ENCODE measurements at regions not wholly inside any gene's neighbourhood (a gene's known extent, or its start where the extent isn't known, plus 50 kb on each side); places are given as distances from the start of the nearest gene placed in this dataset.

GRCh38 chr4:122555216-122555615, 65.7 kb downstream of the IL21 start:
- no peaks in the 10 kb centered on the region for H3K27me3 ChIP-seq (ENCODE audit: insufficient read depth, low read length)
- H2AFZ ChIP-seq (ENCODE audit: insufficient read depth, low read length, poor library complexity) = no peak overlapping the region
- no peaks in the 10 kb centered on the region for H3K79me2 ChIP-seq (ENCODE audit: control insufficient read depth, insufficient read depth, low read length, poor library complexity)
- H3K27ac ChIP-seq (ENCODE audit: low read depth, low read length) = no peak overlapping the region
- no peak overlapping the region for H3K9ac ChIP-seq (ENCODE audit: low read length)
- no peak overlapping the region for H4K91ac ChIP-seq (ENCODE audit: low read depth, low read length)
- no peak overlapping the region for H2BK120ac ChIP-seq (ENCODE audit: insufficient read depth, low read length, poor library complexity)
- no peak overlapping the region for H3K14ac ChIP-seq (ENCODE audit: low read length)
- no peak overlapping the region for H4K8ac ChIP-seq (ENCODE audit: low read depth, low read length)
- no peaks in the 10 kb centered on the region for H3K79me1 ChIP-seq (ENCODE audit: low read length)
- no peak overlapping the region for H3K4me3 ChIP-seq (ENCODE audit: low read depth, low read length)
- H3K9me3 ChIP-seq (ENCODE audit: insufficient read depth, low read depth, low read length) = no peaks in the 10 kb centered on the region
- H2AK5ac ChIP-seq (ENCODE audit: low read length) = no peak overlapping the region
- no peaks in the 10 kb centered on the region for H3K4me1 ChIP-seq (ENCODE audit: control insufficient read depth in 1 of 2, insufficient read depth in 2 of 2, low read length in 2 of 2)
- no peaks in the 10 kb centered on the region for H3K36me3 ChIP-seq (ENCODE audit: control insufficient read depth in 1 of 2, insufficient read depth in 2 of 2, low read length in 2 of 2)
- H4K12ac ChIP-seq (ENCODE audit: low read depth, low read length) = no peak overlapping the region
- H3K4me2 ChIP-seq (ENCODE audit: low read length) = no peak overlapping the region
- WGBS (ENCODE audit: extremely low coverage, insufficient coverage, insufficient read length) = no CpG with 5 or more reads among the region's 2 CpGs
- H2BK12ac ChIP-seq (ENCODE audit: low read length) = no peak overlapping the region
- no peak overlapping the region for H3K4ac ChIP-seq (ENCODE audit: low read depth, low read length)
- no peak for DNase-seq
- H3K18ac ChIP-seq (ENCODE audit: low read length) = no peak overlapping the region
- no peak overlapping the region for H3K23ac ChIP-seq (ENCODE audit: low read length)
- no peak overlapping the region for H2BK5ac ChIP-seq (ENCODE audit: low read depth, low read length, poor library complexity)

GRCh38 chr4:122553432-122553831, 67.4 kb downstream of the IL21 start:
- Histone ChIP-seq H3K27me3 (ENCODE audit: insufficient read depth, low read length) (no peaks in the 10 kb centered on the region), H3K4me1 (ENCODE audit: control insufficient read depth in 1 of 2, insufficient read depth in 2 of 2, low read length in 2 of 2) (no peaks in the 10 kb centered on the region), H3K4me2 (ENCODE audit: low read length) (no peak overlapping the region), H2BK12ac (ENCODE audit: low read length) (no peak overlapping the region), H3K4ac (ENCODE audit: low read depth, low read length) (no peak overlapping the region), H3K9me3 (ENCODE audit: insufficient read depth, low read depth, low read length) (no peaks in the 10 kb centered on the region), H2BK5ac (ENCODE audit: low read depth, low read length, poor library complexity) (no peak overlapping the region), H2AK5ac (ENCODE audit: low read length) (no peak overlapping the region), H3K79me1 (ENCODE audit: low read length) (no peaks in the 10 kb centered on the region), H3K14ac (ENCODE audit: low read length) (no peak overlapping the region), H3K9ac (ENCODE audit: low read length) (no peak overlapping the region), H4K91ac (ENCODE audit: low read depth, low read length) (no peak overlapping the region), H3K27ac (ENCODE audit: low read depth, low read length) (no peak overlapping the region), H4K12ac (ENCODE audit: low read depth, low read length) (no peak overlapping the region), H2BK120ac (ENCODE audit: insufficient read depth, low read length, poor library complexity) (no peak overlapping the region), H3K36me3 (ENCODE audit: control insufficient read depth in 1 of 2, insufficient read depth in 2 of 2, low read length in 2 of 2) (no peaks in the 10 kb centered on the region), H3K23ac (ENCODE audit: low read length) (no peak overlapping the region), H3K4me3 (ENCODE audit: low read depth, low read length) (no peak overlapping the region), H4K8ac (ENCODE audit: low read depth, low read length) (no peak overlapping the region), H2AFZ (ENCODE audit: insufficient read depth, low read length, poor library complexity) (no peak overlapping the region), H3K18ac (ENCODE audit: low read length) (no peak overlapping the region), H3K79me2 (ENCODE audit: control insufficient read depth, insufficient read depth, low read length, poor library complexity) (no peaks in the 10 kb centered on the region)
- WGBS (ENCODE audit: extremely low coverage, insufficient coverage, insufficient read length) = no CpG with 5 or more reads among the region's 1 CpG
- DNase-seq = no peak

GRCh38 chr4:122552898-122553297, 68.0 kb downstream of the IL21 start:
- Histone ChIP-seq H3K36me3 (ENCODE audit: control insufficient read depth in 1 of 2, insufficient read depth in 2 of 2, low read length in 2 of 2) (no peaks in the 10 kb centered on the region), H2BK5ac (ENCODE audit: low read depth, low read length, poor library complexity) (no peak overlapping the region), H2AK5ac (ENCODE audit: low read length) (no peak overlapping the region), H3K9me3 (ENCODE audit: insufficient read depth, low read depth, low read length) (no peaks in the 10 kb centered on the region), H4K12ac (ENCODE audit: low read depth, low read length) (no peak overlapping the region), H3K9ac (ENCODE audit: low read length) (no peak overlapping the region), H3K4me2 (ENCODE audit: low read length) (no peak overlapping the region), H3K4ac (ENCODE audit: low read depth, low read length) (no peak overlapping the region), H3K4me3 (ENCODE audit: low read depth, low read length) (no peak overlapping the region), H3K23ac (ENCODE audit: low read length) (no peak overlapping the region), H2BK12ac (ENCODE audit: low read length) (no peak overlapping the region), H4K8ac (ENCODE audit: low read depth, low read length) (no peak overlapping the region), H3K4me1 (ENCODE audit: control insufficient read depth in 1 of 2, insufficient read depth in 2 of 2, low read length in 2 of 2) (no peaks in the 10 kb centered on the region), H3K14ac (ENCODE audit: low read length) (no peak overlapping the region), H4K91ac (ENCODE audit: low read depth, low read length) (no peak overlapping the region), H2AFZ (ENCODE audit: insufficient read depth, low read length, poor library complexity) (no peak overlapping the region), H3K27ac (ENCODE audit: low read depth, low read length) (no peak overlapping the region), H3K79me1 (ENCODE audit: low read length) (no peaks in the 10 kb centered on the region), H3K18ac (ENCODE audit: low read length) (no peak overlapping the region), H3K79me2 (ENCODE audit: control insufficient read depth, insufficient read depth, low read length, poor library complexity) (no peaks in the 10 kb centered on the region), H3K27me3 (ENCODE audit: insufficient read depth, low read length) (no peaks in the 10 kb centered on the region), H2BK120ac (ENCODE audit: insufficient read depth, low read length, poor library complexity) (no peak overlapping the region)
- DNase-seq = no peak
- WGBS (ENCODE audit: extremely low coverage, insufficient coverage, insufficient read length) = no CpG with 5 or more reads among the region's 2 CpGs

- H3K79me1 ChIP-seq (ENCODE audit: low read length) = no peaks in the 10 kb centered on the region
Measured at GRCh38 chr4:122548886-122549630, 71.8 kb downstream of the IL21 start.

More at GRCh38 chr4:122548886-122549630, 71.8 kb downstream of the IL21 start:
- no peaks in the 10 kb centered on the region for H3K9me3 ChIP-seq (ENCODE audit: insufficient read depth, low read depth, low read length)
- H3K9ac ChIP-seq (ENCODE audit: low read length) = no peak overlapping the region
- H3K23ac ChIP-seq (ENCODE audit: low read length) = no peak overlapping the region
- H2BK12ac ChIP-seq (ENCODE audit: low read length) = no peak overlapping the region
- H3K4ac ChIP-seq (ENCODE audit: low read depth, low read length) = no peak overlapping the region
- WGBS (ENCODE audit: extremely low coverage, insufficient coverage, insufficient read length) = no CpG with 5 or more reads among the region's 5 CpGs
- H3K14ac ChIP-seq (ENCODE audit: low read length) = no peak overlapping the region
- H3K4me2 ChIP-seq (ENCODE audit: low read length) = no peak overlapping the region
- no peak overlapping the region for H4K12ac ChIP-seq (ENCODE audit: low read depth, low read length)
- no peak for DNase-seq
- no peaks in the 10 kb centered on the region for H3K36me3 ChIP-seq (ENCODE audit: control insufficient read depth in 1 of 2, insufficient read depth in 2 of 2, low read length in 2 of 2)
- H2AK5ac ChIP-seq (ENCODE audit: low read length) = no peak overlapping the region
- no peak overlapping the region for H3K4me3 ChIP-seq (ENCODE audit: low read depth, low read length)
- no peaks in the 10 kb centered on the region for H3K79me2 ChIP-seq (ENCODE audit: control insufficient read depth, insufficient read depth, low read length, poor library complexity)
- H3K27me3 ChIP-seq (ENCODE audit: insufficient read depth, low read length) = no peaks in the 10 kb centered on the region
- H2BK5ac ChIP-seq (ENCODE audit: low read depth, low read length, poor library complexity) = no peak overlapping the region
- H4K91ac ChIP-seq (ENCODE audit: low read depth, low read length) = no peak overlapping the region
- no peaks in the 10 kb centered on the region for H3K4me1 ChIP-seq (ENCODE audit: control insufficient read depth in 1 of 2, insufficient read depth in 2 of 2, low read length in 2 of 2)
- no peak overlapping the region for H2BK120ac ChIP-seq (ENCODE audit: insufficient read depth, low read length, poor library complexity)
- no peak overlapping the region for H2AFZ ChIP-seq (ENCODE audit: insufficient read depth, low read length, poor library complexity)
- H4K8ac ChIP-seq (ENCODE audit: low read depth, low read length) = no peak overlapping the region
- no peak overlapping the region for H3K18ac ChIP-seq (ENCODE audit: low read length)
- H3K27ac ChIP-seq (ENCODE audit: low read depth, low read length) = no peak overlapping the region

Measured in trophoblast cell (in vitro differentiated cells and primary cell).